DOHH2 (cell line): ENCODE measurements at regions not wholly inside any gene's neighbourhood (a gene's known extent, or its start where the extent isn't known, plus 50 kb on each side); places are given as distances from the start of the nearest gene placed in this dataset.

Experiments
- H3F3A ChIP-seq: fragments of 200-600 bp; sonication (generic), shearing (Covaris generic); 2 replicates; pipeline ENCODE4 v1.6.0; 2016; ENCODE audit warnings: antibody characterized with exemption, mild to moderate bottlenecking; ENCODE audit not compliant: control insufficient read depth, insufficient read depth
- H3K27ac ChIP-seq: fragments of 200-600 bp; sonication (generic); 2 replicates; pipeline ENCODE4 v1.5.1; 2014; ENCODE audit warnings: low read depth, mild to moderate bottlenecking, low read length, moderate library complexity
- H3K27me3 ChIP-seq: fragments of 200-600 bp; sonication (generic); 2 replicates; pipeline ENCODE4 v1.6.1; 2014; ENCODE audit warnings: mild to moderate bottlenecking, low read length, mixed read lengths; ENCODE audit not compliant: control insufficient read depth
- H3K36me3 ChIP-seq: fragments of 200-600 bp; sonication (generic); 2 replicates; pipeline ENCODE4 v1.6.1; 2014; ENCODE audit warnings: mild to moderate bottlenecking, low read length, moderate library complexity, mixed read lengths; ENCODE audit not compliant: control insufficient read depth
- H3K4me1 ChIP-seq: fragments of 200-600 bp; sonication (generic); 2 replicates; pipeline ENCODE4 v1.6.1; 2014; ENCODE audit warnings: mild to moderate bottlenecking, low read length, mixed read lengths; ENCODE audit not compliant: control insufficient read depth
- H3K4me2 ChIP-seq: fragments of 200-600 bp; sonication (generic); 2 replicates; pipeline ENCODE4 v1.6.0; 2014; ENCODE audit warnings: mild to moderate bottlenecking, low read length, moderate library complexity
- H3K4me3 ChIP-seq: fragments of 200-600 bp; sonication (generic); 2 replicates; pipeline ENCODE4 v1.5.1; 2014; ENCODE audit warnings: mild to moderate bottlenecking, low read length, mixed read lengths
- H3K79me2 ChIP-seq: fragments of 200-600 bp; sonication (generic); 2 replicates; pipeline ENCODE4 v1.6.1; 2014; ENCODE audit warnings: mild to moderate bottlenecking, low read length, mixed read lengths; ENCODE audit not compliant: control insufficient read depth
- H3K9me2 ChIP-seq: fragments of 200-600 bp; sonication (generic); replicated peaks from 2 replicates; pipeline ENCODE4 v1.6.1; 2014; ENCODE audit warnings: mild to moderate bottlenecking, low read length, mixed read lengths; ENCODE audit not compliant: control insufficient read depth
- H3K9me3 ChIP-seq: fragments of 200-600 bp; sonication (generic); 2 replicates; pipeline ENCODE4 v1.6.1; 2014; ENCODE audit warnings: antibody characterized with exemption, low read length, mixed read lengths; ENCODE audit not compliant: control insufficient read depth, insufficient read depth
- H4K20me1 ChIP-seq: fragments of 200-600 bp; sonication (generic); 2 replicates; pipeline ENCODE4 v1.6.0; 2014; ENCODE audit warnings: low read depth, mild to moderate bottlenecking, antibody characterized with exemption, low read length, moderate library complexity; ENCODE audit not compliant: control insufficient read depth, insufficient read depth
- CTCF ChIP-seq: fragments of 200-600 bp; sonication (generic); IDR thresholded peaks from one replicate; pipeline ENCODE4 v1.5.1; 2014; ENCODE audit warnings: antibody characterized with exemption, mild to moderate bottlenecking, low read depth, low read length; ENCODE audit not compliant: poor library complexity, severe bottlenecking
- EZH2phosphoT487 ChIP-seq: fragments of 200-600 bp; sonication (generic); IDR thresholded peaks from 2 replicates; pipeline ENCODE4 v1.6.1; 2017; ENCODE audit warnings: borderline replicate concordance, mild to moderate bottlenecking, antibody characterized with exemption, low read length, moderate library complexity, mixed read lengths

- Histone ChIP-seq H3K4me1 (no peaks in the 10 kb centered on the region), H3K79me2 (no peaks in the 10 kb centered on the region), H3K36me3 (no peaks in the 10 kb centered on the region), H3K9me2 (no peaks in the 10 kb centered on the region), H3K4me2 (no peak overlapping the region), H3K27me3 (no peaks in the 10 kb centered on the region), H3F3A (no peaks in the 10 kb centered on the region), H3K27ac (no peak overlapping the region), H3K9me3 (no peaks in the 10 kb centered on the region), H3K4me3 (no peak overlapping the region), H4K20me1 (no peaks in the 10 kb centered on the region)
- TF ChIP-seq CTCF (no peak), EZH2phosphoT487 (no peak)
These were observed 342.1 kb downstream of the CTTN start for GRCh38 chr11:70740488-70740851.

- no peaks in the 10 kb centered on the region for H3K9me3 ChIP-seq
These were observed 342.8 kb downstream of the CTTN start for GRCh38 chr11:70741085-70741484.

GRCh38 chr11:70742553-70743291, 344.4 kb downstream of the CTTN start:
- H3K27me3 ChIP-seq, result no peaks in the 10 kb centered on the region
- no peak overlapping the region for H3K4me2 ChIP-seq
- TF ChIP-seq CTCF, result no peak
- TF ChIP-seq EZH2phosphoT487, result no peak
- H3K36me3 ChIP-seq, result no peaks in the 10 kb centered on the region
- no peaks in the 10 kb centered on the region for H3F3A ChIP-seq
- H3K9me2 ChIP-seq, result no peaks in the 10 kb centered on the region
- no peak overlapping the region for H3K27ac ChIP-seq
- no peaks in the 10 kb centered on the region for H4K20me1 ChIP-seq
- H3K79me2 ChIP-seq, result no peaks in the 10 kb centered on the region
- H3K4me1 ChIP-seq, result no peaks in the 10 kb centered on the region
- H3K4me3 ChIP-seq, result no peak overlapping the region
- H3K9me3 ChIP-seq, result no peaks in the 10 kb centered on the region

More at GRCh38 chr11:70741085-70741484, 342.8 kb downstream of the CTTN start:
- TF ChIP-seq CTCF (no peak), EZH2phosphoT487 (no peak)
- no peak overlapping the region for H3K4me2 ChIP-seq
- H3K27ac ChIP-seq, result no peak overlapping the region
- H3K36me3 ChIP-seq, result no peaks in the 10 kb centered on the region
- no peak overlapping the region for H3K4me3 ChIP-seq
- H3F3A ChIP-seq, result no peaks in the 10 kb centered on the region
- no peaks in the 10 kb centered on the region for H3K4me1 ChIP-seq
- H3K9me2 ChIP-seq, result no peaks in the 10 kb centered on the region
- H4K20me1 ChIP-seq, result no peaks in the 10 kb centered on the region
- no peaks in the 10 kb centered on the region for H3K79me2 ChIP-seq
- no peaks in the 10 kb centered on the region for H3K27me3 ChIP-seq
